Ovary (tissue), 3 donors: ENCODE measurements at regions not wholly inside any gene's neighbourhood (a gene's known extent, or its start where the extent isn't known, plus 50 kb on each side); places are given as distances from the start of the nearest gene placed in this dataset.

Experiments used
- EP300 ChIP-seq: sonication (generic); formaldehyde crosslinking; IDR thresholded peaks from one replicate; pipeline ENCODE4 v1.6.1; 2017; ENCODE audit warnings: antibody characterized with exemption
- POLR2A ChIP-seq: fragments of 450-650 bp; IDR thresholded peaks from one replicate; pipeline ENCODE4 v1.6.1; 2017; ENCODE audit warnings: antibody characterized with exemption, mild to moderate bottlenecking, moderate library complexity
- TF ChIP-seq, protein P1 (sequence below), 3 donors: fragments of 450-650 bp in 2 of 3; fragments of 200-600 bp in 1 of 3; IDR thresholded peaks; one replicate each; pipeline versions ENCODE4 v1.5.1 to v1.8.0; 2016 to 2022; ENCODE audit warnings: antibody characterized with exemption in 3 of 3, mild to moderate bottlenecking in 1 of 3
- donor health status: DM: no; HTN: no; CAD: no.

GRCh38 chr3:101172516-101172915 lies 147.9 kb downstream of the IMPG2 start:
- TF ChIP-seq, protein P1, sequence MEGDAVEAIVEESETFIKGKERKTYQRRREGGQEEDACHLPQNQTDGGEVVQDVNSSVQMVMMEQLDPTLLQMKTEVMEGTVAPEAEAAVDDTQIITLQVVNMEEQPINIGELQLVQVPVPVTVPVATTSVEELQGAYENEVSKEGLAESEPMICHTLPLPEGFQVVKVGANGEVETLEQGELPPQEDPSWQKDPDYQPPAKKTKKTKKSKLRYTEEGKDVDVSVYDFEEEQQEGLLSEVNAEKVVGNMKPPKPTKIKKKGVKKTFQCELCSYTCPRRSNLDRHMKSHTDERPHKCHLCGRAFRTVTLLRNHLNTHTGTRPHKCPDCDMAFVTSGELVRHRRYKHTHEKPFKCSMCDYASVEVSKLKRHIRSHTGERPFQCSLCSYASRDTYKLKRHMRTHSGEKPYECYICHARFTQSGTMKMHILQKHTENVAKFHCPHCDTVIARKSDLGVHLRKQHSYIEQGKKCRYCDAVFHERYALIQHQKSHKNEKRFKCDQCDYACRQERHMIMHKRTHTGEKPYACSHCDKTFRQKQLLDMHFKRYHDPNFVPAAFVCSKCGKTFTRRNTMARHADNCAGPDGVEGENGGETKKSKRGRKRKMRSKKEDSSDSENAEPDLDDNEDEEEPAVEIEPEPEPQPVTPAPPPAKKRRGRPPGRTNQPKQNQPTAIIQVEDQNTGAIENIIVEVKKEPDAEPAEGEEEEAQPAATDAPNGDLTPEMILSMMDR (IDR thresholded peaks at IDR 0.05): no peak
- TF ChIP-seq POLR2A (no peak), EP300 (no peak)
